B cell (primary cell): ENCODE measurements at regions not wholly inside any gene's neighbourhood (a gene's known extent, or its start where the extent isn't known, plus 50 kb on each side); places are given as distances from the start of the nearest gene placed in this dataset.

Experiments
- ATAC-seq: fragments of 200-7000 bp; cut with Tn5 transposase; one replicate; pipeline ENCODE4 v1.10.0; 2021; ENCODE audit warnings: low read depth, mild to moderate bottlenecking, moderate number of reproducible peaks, moderate library complexity
- CTCF ChIA-PET: fragments of 350-600 bp; sonication (Branson Sonifier 250); formaldehyde crosslinking; loops from one replicate; lab custom pipeline; 2021; ENCODE audit warnings: antibody characterized with exemption, inconsistent platforms; lab: Charles Lee
- POLR2A ChIA-PET: fragments of 350-600 bp; sonication (Branson Sonifier 250); formaldehyde crosslinking; loops from one replicate; lab custom pipeline; 2021; ENCODE audit warnings: antibody characterized with exemption; lab: Charles Lee
- DNase-seq: peaks from one replicate; pipeline ENCODE4 v3.0.0; 2013
- H2AFZ ChIP-seq: 2 replicates; pipeline ENCODE4 v1.6.1; 2012; ENCODE audit warnings: mild to moderate bottlenecking, low read depth, low read length; ENCODE audit not compliant: insufficient read depth, poor library complexity, severe bottlenecking
- H3K27ac ChIP-seq, 2 donors: 1 replicate in 1 of 2; 2 replicates in 1 of 2; pipeline ENCODE4 v1.5.1; 2012 to 2013; ENCODE audit warnings: low read length in 2 of 2, mild to moderate bottlenecking in 2 of 2, moderate library complexity in 1 of 2
- H3K27me3 ChIP-seq, 4 experiments: fragments of 200-600 bp in 1 of 4; sonication (generic) in 1 of 4; replicated peaks in 1 of 4; 1 replicate in 2 of 4; 2 replicates in 2 of 4; pipeline versions ENCODE4 v1.6.1 to v1.7.0; 2013 to 2016; ENCODE audit warnings: low read length in 3 of 4, mild to moderate bottlenecking in 2 of 4, mixed read lengths in 1 of 4, moderate library complexity in 1 of 4; ENCODE audit not compliant: insufficient read depth in 4 of 4, control insufficient read depth in 3 of 4; ENCODE audit errors: control extremely low read depth in 1 of 4
- H3K36me3 ChIP-seq, 2 experiments: replicated peaks in 1 of 2; 1 replicate in 1 of 2; 2 replicates in 1 of 2; pipeline versions ENCODE4 v1.6.1 to v1.7.1; 2013; ENCODE audit warnings: low read length in 1 of 2; ENCODE audit not compliant: insufficient read depth in 2 of 2, control insufficient read depth in 1 of 2; ENCODE audit errors: control extremely low read depth in 1 of 2, extremely low read depth in 1 of 2
- H3K4me1 ChIP-seq, 2 donors: fragments of 200-600 bp in 1 of 2; sonication (generic) in 1 of 2; 1 replicate in 1 of 2; 2 replicates in 1 of 2; pipeline versions ENCODE4 v1.5.1 to v1.6.1; 2013 to 2017; ENCODE audit warnings: low read length in 2 of 2; ENCODE audit not compliant: control insufficient read depth in 2 of 2, insufficient read depth in 2 of 2
- H3K4me2 ChIP-seq: replicated peaks from 2 replicates; pipeline ENCODE3; 2012; ENCODE audit warnings: mild to moderate bottlenecking, low read depth, low read length; ENCODE audit not compliant: poor library complexity, severe bottlenecking
- H3K4me3 ChIP-seq, 5 experiments: fragments of 200-600 bp in 1 of 5; sonication (generic) in 1 of 5; 1 replicate in 3 of 5; 2 replicates in 2 of 5; pipeline versions ENCODE4 v1.5.1 to v1.7.0; 2011 to 2016; ENCODE audit warnings: low read length in 4 of 5, mild to moderate bottlenecking in 4 of 5, low read depth in 2 of 5, control low read depth in 1 of 5, moderate library complexity in 1 of 5; ENCODE audit not compliant: insufficient read depth in 1 of 5; ENCODE audit errors: control extremely low read depth in 1 of 5, extremely low read depth in 1 of 5
- H3K79me2 ChIP-seq: fragments of 200-600 bp; sonication (generic); one replicate; pipeline ENCODE4 v1.6.0; 2016; ENCODE audit warnings: low read length; ENCODE audit not compliant: control insufficient read depth, insufficient read depth
- H3K9ac ChIP-seq: fragments of 200-600 bp; sonication (generic); 2 replicates; pipeline ENCODE4 v1.6.1; 2017; ENCODE audit warnings: mild to moderate bottlenecking, low read length, moderate library complexity
- H3K9me3 ChIP-seq, 3 donors: one replicate each; pipeline versions ENCODE4 v1.6.1 to v1.7.1; 2013; ENCODE audit warnings: low read length in 2 of 3; ENCODE audit not compliant: control insufficient read depth in 2 of 3, insufficient read depth in 1 of 3; ENCODE audit errors: control extremely low read depth in 1 of 3
- H4K20me1 ChIP-seq: 2 replicates; pipeline ENCODE4 v1.6.0; 2012; ENCODE audit warnings: mild to moderate bottlenecking, low read length; ENCODE audit not compliant: insufficient read depth, control insufficient read depth, poor library complexity, severe bottlenecking
- H3K27ac Mint-ChIP-seq: one replicate; pipeline ENCODE4 v1.8.0; 2021; ENCODE audit warnings: mixed read lengths
- H3K27me3 Mint-ChIP-seq: one replicate; pipeline ENCODE4 v1.8.0; 2021; ENCODE audit warnings: mixed read lengths
- H3K4me1 Mint-ChIP-seq: one replicate; pipeline ENCODE4 v1.8.0; 2021; ENCODE audit warnings: mixed read lengths
- H3K4me3 Mint-ChIP-seq: one replicate; pipeline ENCODE4 v1.8.0; 2021; ENCODE audit warnings: mixed read lengths
- H3K9me3 Mint-ChIP-seq: one replicate; pipeline ENCODE4 v1.8.0; 2022; ENCODE audit warnings: mixed read lengths; ENCODE audit not compliant: insufficient read depth
- EZH2 ChIP-seq: IDR thresholded peaks from 2 replicates; pipeline ENCODE4 v1.6.1; 2012; ENCODE audit warnings: borderline replicate concordance, low read depth, mild to moderate bottlenecking, moderate library complexity, low read length; ENCODE audit not compliant: insufficient read depth, poor library complexity, severe bottlenecking
- WGBS: methylation state at CpG from one replicate; pipeline ENCODE4 v1.1.5; 2013; ENCODE audit warnings: missing lambda C conversion rate; ENCODE audit not compliant: insufficient coverage; 5-methylcytosine and 5-hydroxymethylcytosine counted together
- intact Hi-C: fragments of 100-400 bp; cut with micrococcal nuclease; formaldehyde crosslinking; loops from one replicate; pipeline ENCODE4 v1.10.0; 2022
- TF ChIP-seq, protein P1 (sequence below): fragments of 200-600 bp; IDR thresholded peaks from one replicate; pipeline ENCODE4 v1.8.0; 2022; ENCODE audit warnings: antibody characterized with exemption, mild to moderate bottlenecking

DNA sequence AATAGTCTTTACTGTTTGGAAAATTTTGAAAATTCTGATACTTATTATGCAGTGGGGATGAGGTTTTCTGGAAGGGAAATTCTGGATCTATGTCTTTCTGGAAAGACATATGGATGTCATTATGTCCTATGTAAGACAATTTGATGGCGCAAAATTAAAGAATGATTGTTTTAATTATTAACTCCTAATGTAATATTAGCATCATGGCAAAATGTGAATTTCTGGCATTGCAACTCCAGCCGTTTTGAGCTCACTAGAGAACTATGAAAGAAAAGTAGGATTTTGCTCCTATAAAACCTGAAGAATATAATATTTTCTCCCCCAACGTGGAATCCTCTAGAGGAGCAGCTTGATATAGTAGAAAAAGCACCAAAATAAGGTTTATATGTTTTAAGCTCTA, 243.2 kb downstream of the RFPL4B start:
- DNase-seq (no peak), ATAC-seq (no peak)
- no peaks in the 10 kb centered on the region for H3K27me3 ChIP-seq
- ChIA-PET POLR2A (no interaction called here), CTCF (interaction anchor here (0.6 kb wide), 1 partner anchor 233 kb away, joined by 3 read pairs; no protein-coding TSS in a partner anchor)
- no peak overlapping the region for H3K4me3 Mint-ChIP-seq
- H3K27me3 Mint-ChIP-seq, result no peaks in the 10 kb centered on the region
- H3K9me3 Mint-ChIP-seq, result peaks cover 2% of the 10 kb centered on the region
- TF ChIP-seq, protein P1, sequence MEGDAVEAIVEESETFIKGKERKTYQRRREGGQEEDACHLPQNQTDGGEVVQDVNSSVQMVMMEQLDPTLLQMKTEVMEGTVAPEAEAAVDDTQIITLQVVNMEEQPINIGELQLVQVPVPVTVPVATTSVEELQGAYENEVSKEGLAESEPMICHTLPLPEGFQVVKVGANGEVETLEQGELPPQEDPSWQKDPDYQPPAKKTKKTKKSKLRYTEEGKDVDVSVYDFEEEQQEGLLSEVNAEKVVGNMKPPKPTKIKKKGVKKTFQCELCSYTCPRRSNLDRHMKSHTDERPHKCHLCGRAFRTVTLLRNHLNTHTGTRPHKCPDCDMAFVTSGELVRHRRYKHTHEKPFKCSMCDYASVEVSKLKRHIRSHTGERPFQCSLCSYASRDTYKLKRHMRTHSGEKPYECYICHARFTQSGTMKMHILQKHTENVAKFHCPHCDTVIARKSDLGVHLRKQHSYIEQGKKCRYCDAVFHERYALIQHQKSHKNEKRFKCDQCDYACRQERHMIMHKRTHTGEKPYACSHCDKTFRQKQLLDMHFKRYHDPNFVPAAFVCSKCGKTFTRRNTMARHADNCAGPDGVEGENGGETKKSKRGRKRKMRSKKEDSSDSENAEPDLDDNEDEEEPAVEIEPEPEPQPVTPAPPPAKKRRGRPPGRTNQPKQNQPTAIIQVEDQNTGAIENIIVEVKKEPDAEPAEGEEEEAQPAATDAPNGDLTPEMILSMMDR, result no peak
- no peaks in the 10 kb centered on the region for H4K20me1 ChIP-seq
- H3K9me3 ChIP-seq, result no peaks in the 10 kb centered on the region
- H3K4me2 ChIP-seq, result no peak overlapping the region
- H2AFZ ChIP-seq, result no peak overlapping the region
- H3K27ac ChIP-seq, result no peak overlapping the region
- H3K4me1 Mint-ChIP-seq, result no peaks in the 10 kb centered on the region
- intact Hi-C loops, result no loop called here
- no peak overlapping the region for H3K27ac Mint-ChIP-seq
- no peaks in the 10 kb centered on the region for H3K79me2 ChIP-seq
- no CpG with 5 or more reads among the region's 3 CpGs for WGBS
- H3K9ac ChIP-seq, result no peak overlapping the region
- no peaks in the 10 kb centered on the region for H3K36me3 ChIP-seq
- H3K4me1 ChIP-seq, result no peaks in the 10 kb centered on the region
- H3K4me3 ChIP-seq, result no peak overlapping the region

DNA sequence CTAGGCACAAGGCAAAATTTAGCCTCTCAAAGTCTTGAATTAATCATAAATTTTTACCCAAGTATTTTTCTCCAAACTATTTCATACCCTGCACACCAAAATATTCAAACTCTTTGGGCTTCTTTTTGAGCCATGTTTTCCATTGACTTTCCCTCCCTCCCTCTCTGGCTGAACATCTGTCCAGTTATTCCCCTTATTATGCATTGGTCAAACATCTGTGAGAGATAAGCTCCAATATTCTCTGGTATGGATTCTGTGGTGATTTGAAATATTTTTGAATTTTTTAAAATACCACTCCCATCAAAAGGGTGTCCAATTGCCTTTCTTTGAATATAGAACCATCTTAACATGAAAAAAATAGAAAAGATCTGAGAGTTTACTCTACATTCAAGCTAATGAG, 244.2 kb downstream of the RFPL4B start:
- H3K4me3 ChIP-seq, result no peak overlapping the region
- Mint-ChIP-seq H3K27ac (no peak overlapping the region), H3K9me3 (peaks cover 2% of the 10 kb centered on the region), H3K4me1 (no peaks in the 10 kb centered on the region), H3K4me3 (no peak overlapping the region), H3K27me3 (no peaks in the 10 kb centered on the region)
- H3K27ac ChIP-seq, result no peak overlapping the region
- no peaks in the 10 kb centered on the region for H3K9me3 ChIP-seq
- ChIA-PET POLR2A (no interaction called here), CTCF (no interaction called here)
- no peak overlapping the region for H3K9ac ChIP-seq
- TF ChIP-seq, protein P1, result no peak
- no peak for TF ChIP-seq EZH2
- H2AFZ ChIP-seq, result no peak overlapping the region
- no peaks in the 10 kb centered on the region for H4K20me1 ChIP-seq
- no peak for DNase-seq
- no peak overlapping the region for H3K4me2 ChIP-seq
- no peak for ATAC-seq
- intact Hi-C loops, result no loop called here
- no peaks in the 10 kb centered on the region for H3K4me1 ChIP-seq
- no peaks in the 10 kb centered on the region for H3K36me3 ChIP-seq
- H3K27me3 ChIP-seq, result no peaks in the 10 kb centered on the region
- no peaks in the 10 kb centered on the region for H3K79me2 ChIP-seq
